Stimulated activated CD4-positive, alpha-beta T cell treated with anti-CD3 and anti-CD28 coated beads, Interleukin-12 subunit alpha, Interleukin-12 subunit beta, amount 100 ng/mL, for 4 hours (primary cell): ENCODE measurements at regions not wholly inside any gene's neighbourhood (a gene's known extent, or its start where the extent isn't known, plus 50 kb on each side); places are given as distances from the start of the nearest gene placed in this dataset.
"Not testable (repeated sequence)": the region's sequence is repeated elsewhere in the genome, so short reads cannot be mapped to it uniquely, and the experiment has no call there.

Experiments used
- DNase-seq: peaks from one replicate; pipeline ENCODE4 v3.0.0-alpha.2; 2020

GRCh38 chr15:98280284-98280975 lies 319.9 kb downstream of the ARRDC4 start:
- DNase-seq, result no peak

- DNase-seq, result no peak
Observed at GRCh38 chr15:98281130-98281529, 320.6 kb downstream of the ARRDC4 start.

- no peak for DNase-seq
Observed at GRCh38 chr15:98282656-98283332, 322.3 kb downstream of the ARRDC4 start.

- no peak for DNase-seq
Observed at GRCh38 chr15:98286200-98286599, 325.7 kb downstream of the ARRDC4 start.

- no peak for DNase-seq
Observed at GRCh38 chr15:98286831-98287230, 326.3 kb downstream of the ARRDC4 start.

- no peak for DNase-seq
Observed at GRCh38 chr15:98288091-98288590, 327.6 kb downstream of the ARRDC4 start.

- DNase-seq, result no peak
Observed at GRCh38 chr15:98289747-98290146, 329.2 kb downstream of the ARRDC4 start.

- DNase-seq, result peak; percentile 23
Observed at GRCh38 chr15:98292442-98293240, 332.1 kb downstream of the ARRDC4 start.

- no peak for DNase-seq
Observed at GRCh38 chr15:98294126-98294525, 333.6 kb downstream of the ARRDC4 start.

GRCh38 chr15:98295101-98295759 lies 334.7 kb downstream of the ARRDC4 start:
- DNase-seq, result not testable (repeated sequence)

- DNase-seq, result no peak
Observed at GRCh38 chr15:98296653-98297052, 336.1 kb downstream of the ARRDC4 start.

- DNase-seq, result no peak
Observed at GRCh38 chr15:98304371-98304770, 343.9 kb downstream of the ARRDC4 start.

GRCh38 chr15:98308117-98308516 lies 340.2 kb upstream of the IGF1R start:
- DNase-seq, result no peak

- DNase-seq, result peak; percentile 67
Observed at GRCh38 chr15:98311566-98312188, 336.7 kb upstream of the IGF1R start.

GRCh38 chr15:98312913-98313312 lies 335.4 kb upstream of the IGF1R start:
- DNase-seq, result no peak

GRCh38 chr15:98315971-98316370 lies 332.4 kb upstream of the IGF1R start:
- DNase-seq, result no peak

GRCh38 chr15:98321896-98322295 lies 326.4 kb upstream of the IGF1R start:
- no peak for DNase-seq

GRCh38 chr15:98322581-98322980 lies 325.8 kb upstream of the IGF1R start:
- DNase-seq, result no peak

- DNase-seq, result no peak
Observed at GRCh38 chr15:98324341-98324970, 323.9 kb upstream of the IGF1R start.

GRCh38 chr15:98326804-98327203 lies 321.5 kb upstream of the IGF1R start:
- no peak for DNase-seq

- DNase-seq, result no peak
Observed at GRCh38 chr15:98330258-98330657, 318.1 kb upstream of the IGF1R start.
